Psoas muscle (tissue), 7 donors: ENCODE measurements at regions not wholly inside any gene's neighbourhood (a gene's known extent, or its start where the extent isn't known, plus 50 kb on each side); places are given as distances from the start of the nearest gene placed in this dataset.
A peak's percentile ranks its signal among the peaks of the same experiment; 100 is the strongest.
"Not testable (repeated sequence)": the region's sequence is repeated elsewhere in the genome, so short reads cannot be mapped to it uniquely, and the experiment has no call there.

Experiments
- ATAC-seq, 4 donors: fragments of 200-7000 bp; cut with Tn5 transposase; one replicate each; pipeline ENCODE4 v1.9.1; 2020; ENCODE audit warnings: moderate library complexity in 3 of 4, mild to moderate bottlenecking in 2 of 4
- DNase-seq, 2 donors: peaks; one replicate each; pipeline ENCODE4 v3.0.0-alpha.2; 2020
- H3K27ac ChIP-seq: fragments of 200-600 bp; one replicate; pipeline ENCODE4 v1.8.0; 2022
- H3K27me3 ChIP-seq, 3 donors: fragments of 200-600 bp in 1 of 3; one replicate each; pipeline versions ENCODE4 v1.6.1 to v1.8.0; 2013 to 2022; ENCODE audit warnings: low read length in 2 of 3, mild to moderate bottlenecking in 2 of 3, moderate library complexity in 1 of 3; ENCODE audit not compliant: insufficient read depth in 3 of 3
- H3K36me3 ChIP-seq, 2 donors: fragments of 200-600 bp in 1 of 2; one replicate each; pipeline versions ENCODE4 v1.6.1 to v1.8.0; 2013 to 2022; ENCODE audit warnings: low read depth in 1 of 2, mild to moderate bottlenecking in 1 of 2, moderate library complexity in 1 of 2; ENCODE audit not compliant: insufficient read depth in 1 of 2
- H3K4me1 ChIP-seq: fragments of 200-600 bp; one replicate; pipeline ENCODE4 v1.8.0; 2022
- H3K4me3 ChIP-seq: fragments of 200-600 bp; one replicate; pipeline ENCODE4 v1.8.0; 2022; ENCODE audit warnings: mild to moderate bottlenecking
- H3K9me3 ChIP-seq: fragments of 200-600 bp; one replicate; pipeline ENCODE4 v1.8.0; 2022
- WGBS, 3 donors: extraction: QIAGEN DNeasy Blood & Tissue Kit; methylation state at CpG; one replicate each; pipeline versions ENCODE4 v1.1.6 to v1.1.7; 2013; 5-methylcytosine and 5-hydroxymethylcytosine counted together
- intact Hi-C, 2 donors: fragments of 100-400 bp; cut with DNase I; formaldehyde crosslinking; loops; one replicate each; pipeline versions ENCODE4 v1.11.0 to v1.14.2; 2022
- TF ChIP-seq, protein P1 (sequence below): fragments of 200-600 bp; IDR thresholded peaks from one replicate; pipeline ENCODE4 v1.8.0; 2022; ENCODE audit warnings: antibody characterized with exemption
- donor health status: healthy with polysubstance abuse.
- donor health status: DM: no; HTN: no; CAD: no; lungs with moderate emphysema.
- donor health status: Bipolar disorder and iron deficiency.
- donor health status: healthy.
- donor health status: DM: yes; HTN: yes; CAD: no.
- donor health status: DM: no; HTN: no; CAD: no.
- donor health status: DM: yes; HTN: yes; CAD: no.

DNA sequence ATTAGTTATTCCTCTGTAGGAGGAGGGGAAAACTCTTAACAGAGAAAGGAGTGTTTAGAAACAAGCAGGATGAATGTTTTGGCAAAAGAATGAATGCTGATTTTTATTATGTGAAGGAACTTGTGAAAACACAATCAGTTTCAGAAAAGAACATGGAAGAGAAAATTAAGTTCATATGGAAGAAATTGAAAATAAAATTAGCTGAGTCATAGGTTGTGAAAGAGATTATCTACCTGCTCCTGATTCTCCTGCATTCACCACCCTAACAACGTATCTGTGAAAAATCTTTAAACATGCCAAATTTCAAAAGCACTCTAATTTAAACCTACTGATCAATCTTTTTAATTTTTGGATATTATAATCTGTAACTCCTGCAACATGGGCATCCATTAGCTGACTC is 227.3 kb upstream of the RSPO3 start:
- Histone ChIP-seq H3K36me3 (no peaks in the 10 kb centered on the region), H3K4me1 (no peaks in the 10 kb centered on the region), H3K9me3 (no peaks in the 10 kb centered on the region), H3K27me3 (no peaks in the 10 kb centered on the region), H3K27ac (no peak overlapping the region), H3K4me3 (no peak overlapping the region)
- DNase-seq (no peak), ATAC-seq (no peak)
- TF ChIP-seq, protein P1, sequence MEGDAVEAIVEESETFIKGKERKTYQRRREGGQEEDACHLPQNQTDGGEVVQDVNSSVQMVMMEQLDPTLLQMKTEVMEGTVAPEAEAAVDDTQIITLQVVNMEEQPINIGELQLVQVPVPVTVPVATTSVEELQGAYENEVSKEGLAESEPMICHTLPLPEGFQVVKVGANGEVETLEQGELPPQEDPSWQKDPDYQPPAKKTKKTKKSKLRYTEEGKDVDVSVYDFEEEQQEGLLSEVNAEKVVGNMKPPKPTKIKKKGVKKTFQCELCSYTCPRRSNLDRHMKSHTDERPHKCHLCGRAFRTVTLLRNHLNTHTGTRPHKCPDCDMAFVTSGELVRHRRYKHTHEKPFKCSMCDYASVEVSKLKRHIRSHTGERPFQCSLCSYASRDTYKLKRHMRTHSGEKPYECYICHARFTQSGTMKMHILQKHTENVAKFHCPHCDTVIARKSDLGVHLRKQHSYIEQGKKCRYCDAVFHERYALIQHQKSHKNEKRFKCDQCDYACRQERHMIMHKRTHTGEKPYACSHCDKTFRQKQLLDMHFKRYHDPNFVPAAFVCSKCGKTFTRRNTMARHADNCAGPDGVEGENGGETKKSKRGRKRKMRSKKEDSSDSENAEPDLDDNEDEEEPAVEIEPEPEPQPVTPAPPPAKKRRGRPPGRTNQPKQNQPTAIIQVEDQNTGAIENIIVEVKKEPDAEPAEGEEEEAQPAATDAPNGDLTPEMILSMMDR: no peak
- intact Hi-C loops: no loop called here
- 73 to 83% (median 79%) methylated on average over 1 of the region's 1 CpG for WGBS, 3 donors

DNA sequence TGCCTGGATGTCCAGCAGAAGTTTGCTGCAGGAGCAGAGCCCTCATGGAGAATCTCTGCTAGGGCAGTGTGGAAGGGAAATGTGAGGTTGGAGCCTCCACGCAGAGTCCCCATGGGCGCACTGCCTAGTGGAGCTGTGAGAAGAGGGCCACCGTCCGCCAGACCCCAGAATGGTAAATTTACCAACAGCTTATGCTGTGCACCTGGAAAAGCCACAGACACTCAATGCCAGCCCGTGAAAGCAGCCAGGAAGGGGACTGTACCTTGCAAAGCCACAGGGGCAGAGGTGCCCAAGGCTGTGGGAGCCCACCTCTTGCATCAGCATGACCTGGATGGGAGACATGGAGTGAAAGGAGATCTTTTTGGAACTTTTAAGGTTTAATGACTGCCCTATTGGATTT is 225.6 kb upstream of the RSPO3 start:
- ATAC-seq, H3K9me3 ChIP-seq, intact Hi-C loops, H3K4me3 ChIP-seq, H3K4me1 ChIP-seq, DNase-seq, H3K27ac ChIP-seq, H3K27me3 ChIP-seq, H3K36me3 ChIP-seq: not testable (repeated sequence)
- WGBS, 3 donors: 73 to 94% (median 92%) methylated on average over 5 of the region's 5 CpGs

DNA sequence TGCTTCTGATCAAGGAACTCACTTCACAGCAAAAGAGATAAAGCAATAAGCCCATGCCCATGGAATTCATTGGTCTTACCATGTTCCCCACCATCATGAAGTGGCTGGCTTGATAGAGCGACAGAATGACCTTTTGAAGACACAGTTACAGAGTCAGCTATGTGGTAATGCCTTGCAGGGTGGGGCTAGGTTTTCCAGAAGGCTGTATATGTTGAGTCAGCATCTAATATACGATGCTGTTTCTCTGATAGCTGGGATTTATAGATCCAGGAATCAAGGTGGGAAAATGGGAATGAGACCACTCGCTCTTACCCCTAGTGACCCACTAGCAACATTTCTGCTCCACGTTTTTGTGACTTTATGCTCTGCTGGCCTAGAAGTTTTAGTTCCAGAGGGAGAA is 220.7 kb upstream of the RSPO3 start:
- Histone ChIP-seq H3K4me1 (no peaks in the 10 kb centered on the region), H3K9me3 (no peaks in the 10 kb centered on the region), H3K27ac (no peak overlapping the region), H3K4me3 (no peak overlapping the region), H3K27me3 (no peaks in the 10 kb centered on the region), H3K36me3 (no peaks in the 10 kb centered on the region)
- WGBS, 3 donors: 75 to 80% (median 79%) methylated on average over 4 of the region's 4 CpGs
- DNase-seq (no peak), ATAC-seq (no peak)
- TF ChIP-seq, protein P1: no peak
- intact Hi-C loops: no loop called here

DNA sequence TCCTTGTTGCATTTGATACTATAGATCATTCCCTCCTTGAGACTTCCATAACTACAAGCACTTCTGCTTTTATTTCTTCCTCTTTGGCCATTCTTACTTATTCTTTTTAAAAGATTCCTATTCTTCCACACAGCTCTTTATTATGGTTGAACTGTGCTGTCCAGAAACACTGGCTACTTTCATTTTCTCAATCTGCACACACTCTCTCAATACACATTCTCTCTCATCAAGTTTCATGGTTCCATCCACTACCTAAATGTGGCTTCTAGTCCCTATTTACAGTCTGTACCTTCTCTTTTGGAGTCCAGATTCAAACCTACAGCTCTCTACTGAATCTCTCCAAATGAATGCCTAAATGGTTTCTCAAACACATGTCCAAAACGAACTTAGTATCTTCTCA is 214.3 kb upstream of the RSPO3 start:
- TF ChIP-seq, protein P1: no peak
- no peaks in the 10 kb centered on the region for H3K9me3 ChIP-seq
- no peak for DNase-seq
- intact Hi-C loops: no loop called here
- H3K36me3 ChIP-seq: no peaks in the 10 kb centered on the region
- no peak overlapping the region for H3K27ac ChIP-seq
- 76 to 91% (median 79%) methylated on average over 1 of the region's 1 CpG for WGBS, 3 donors
- no peaks in the 10 kb centered on the region for H3K4me1 ChIP-seq
- no peaks in the 10 kb centered on the region for H3K27me3 ChIP-seq
- ATAC-seq: no peak
- H3K4me3 ChIP-seq: no peak overlapping the region

DNA sequence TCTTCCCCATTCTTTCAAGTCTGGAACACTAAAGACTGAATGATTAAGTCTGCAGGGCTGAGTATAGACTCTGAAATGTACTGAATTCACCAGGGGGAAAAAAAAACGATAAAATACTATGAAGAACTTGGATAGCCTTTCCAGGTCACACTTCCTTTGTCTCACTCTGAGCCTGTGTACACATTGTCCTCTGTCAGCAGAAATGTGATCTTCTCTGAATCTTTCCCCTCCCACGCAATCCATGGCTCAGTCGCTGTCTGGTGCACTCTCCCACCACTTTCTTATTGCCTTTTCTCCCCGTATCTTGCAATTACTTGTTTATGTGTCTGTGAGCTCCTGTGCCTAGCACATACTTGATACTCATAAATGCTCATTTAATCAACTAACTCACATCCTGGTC is 212.6 kb upstream of the RSPO3 start:
- Histone ChIP-seq H3K9me3 (no peaks in the 10 kb centered on the region), H3K27me3 (no peaks in the 10 kb centered on the region), H3K36me3 (no peaks in the 10 kb centered on the region), H3K4me1 (no peaks in the 10 kb centered on the region), H3K27ac (no peak overlapping the region), H3K4me3 (no peak overlapping the region)
- WGBS, 3 donors: 38 to 41% (median 40%) methylated on average over 4 of the region's 4 CpGs
- intact Hi-C loops: no loop called here
- TF ChIP-seq, protein P1: no peak
- ATAC-seq (peak; percentile 42 to 63 (median 60)), DNase-seq (no peak)
